Mesendoderm (in vitro differentiated cells): ENCODE measurements at regions not wholly inside any gene's neighbourhood (a gene's known extent, or its start where the extent isn't known, plus 50 kb on each side); places are given as distances from the start of the nearest gene placed in this dataset.

Experiments used
- DNase-seq: peaks from one replicate; pipeline ENCODE4 v3.0.0; 2013
- H2AK5ac ChIP-seq: 2 replicates; pipeline ENCODE4 v1.6.1; 2013; ENCODE audit warnings: low read length, inconsistent platforms
- H2BK120ac ChIP-seq: 2 replicates; pipeline ENCODE4 v1.6.1; 2013; ENCODE audit warnings: low read depth, mild to moderate bottlenecking, low read length, moderate library complexity, mixed read lengths
- H2BK15ac ChIP-seq: replicated peaks from 2 replicates; pipeline ENCODE4 v1.6.1; 2013; ENCODE audit warnings: low read depth, mild to moderate bottlenecking, moderate library complexity
- H2BK5ac ChIP-seq: 2 replicates; pipeline ENCODE4 v1.6.1; 2013; ENCODE audit warnings: low read length, inconsistent platforms
- H3K18ac ChIP-seq: 2 replicates; pipeline ENCODE4 v1.6.1; 2013; ENCODE audit warnings: mild to moderate bottlenecking, low read length, mixed read lengths
- H3K23ac ChIP-seq: one replicate; pipeline ENCODE4 v1.6.1; 2013; ENCODE audit warnings: low read length
- H3K27ac ChIP-seq: 2 replicates; pipeline ENCODE4 v1.5.1; 2013; ENCODE audit warnings: low read depth, mild to moderate bottlenecking, inconsistent platforms, low read length, moderate library complexity
- H3K27me3 ChIP-seq: 2 replicates; pipeline ENCODE4 v1.6.1; 2013; ENCODE audit warnings: low read length, control low read depth, mild to moderate bottlenecking, inconsistent platforms; ENCODE audit not compliant: insufficient read depth, poor library complexity
- H3K36me3 ChIP-seq: 2 replicates; pipeline ENCODE4 v1.6.1; 2013; ENCODE audit warnings: low read length, inconsistent platforms; ENCODE audit not compliant: control insufficient read depth, insufficient read depth
- H3K4ac ChIP-seq: one replicate; pipeline ENCODE4 v1.6.1; 2013; ENCODE audit warnings: low read depth, mild to moderate bottlenecking, low read length, moderate library complexity
- H3K4me1 ChIP-seq: 2 replicates; pipeline ENCODE4 v1.6.1; 2013; ENCODE audit warnings: low read depth, low read length, inconsistent platforms; ENCODE audit not compliant: control insufficient read depth
- H3K4me2 ChIP-seq: 2 replicates; pipeline ENCODE4 v1.6.1; 2013; ENCODE audit warnings: low read length
- H3K4me3 ChIP-seq: 2 replicates; pipeline ENCODE4 v1.5.1; 2013; ENCODE audit warnings: mild to moderate bottlenecking, low read length
- H3K56ac ChIP-seq: one replicate; pipeline ENCODE4 v1.6.1; 2013; ENCODE audit warnings: low read length
- H3K79me1 ChIP-seq: 2 replicates; pipeline ENCODE4 v1.6.1; 2013; ENCODE audit warnings: low read length, inconsistent platforms
- H3K79me2 ChIP-seq: 2 replicates; pipeline ENCODE4 v1.6.1; 2013; ENCODE audit warnings: mild to moderate bottlenecking, low read length; ENCODE audit not compliant: control insufficient read depth, insufficient read depth
- H3K9ac ChIP-seq: 2 replicates; pipeline ENCODE4 v1.6.1; 2013; ENCODE audit warnings: low read length, inconsistent platforms
- H4K5ac ChIP-seq: one replicate; pipeline ENCODE4 v1.6.1; 2013; ENCODE audit warnings: low read length
- H4K8ac ChIP-seq: one replicate; pipeline ENCODE4 v1.6.1; 2013; ENCODE audit warnings: low read depth, mild to moderate bottlenecking, control low read depth, low read length, moderate library complexity
- WGBS: extraction: QIAGEN DNeasy Blood & Tissue Kit; methylation state at CpG from one replicate; pipeline ENCODE4 v1.1.7; 2013; ENCODE audit warnings: low lambda C conversion rate, missing lambda C conversion rate; ENCODE audit not compliant: insufficient coverage; ENCODE audit errors: extremely low coverage; 5-methylcytosine and 5-hydroxymethylcytosine counted together

DNA sequence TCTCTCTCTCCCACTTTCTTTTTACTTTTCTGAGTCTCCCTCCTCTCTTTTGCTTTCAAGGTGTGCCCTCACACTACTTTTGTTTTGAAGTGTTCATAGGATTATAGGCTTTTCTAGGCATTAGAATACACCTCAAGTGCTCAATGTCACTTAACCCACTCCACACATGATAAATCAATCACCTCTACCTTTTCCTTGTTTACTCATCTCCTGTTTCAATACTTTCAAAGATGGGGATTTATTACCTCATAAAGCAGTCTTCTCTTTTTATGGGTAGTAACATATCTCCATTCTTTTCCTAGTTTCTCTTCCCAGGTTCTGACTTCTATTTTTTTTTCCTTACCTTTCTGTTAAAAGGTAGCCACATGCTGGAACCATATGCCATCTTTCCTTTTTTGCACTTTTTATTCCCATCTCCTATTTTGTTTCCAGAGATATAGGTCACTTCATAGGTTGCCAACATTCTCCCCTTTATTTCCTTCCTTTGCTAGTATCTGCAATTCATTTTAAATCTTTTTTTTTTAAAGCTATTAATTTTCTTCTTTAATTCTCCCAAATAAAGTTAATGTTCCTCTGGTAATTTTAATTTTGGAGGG lies 137.6 kb upstream of the SLC10A2 start:
- no peak overlapping the region for H3K4me3 ChIP-seq
- H3K23ac ChIP-seq = no peak overlapping the region
- H3K27me3 ChIP-seq = no peaks in the 10 kb centered on the region
- no peak overlapping the region for H4K5ac ChIP-seq
- H3K56ac ChIP-seq = no peak overlapping the region
- H3K9ac ChIP-seq = no peak overlapping the region
- no peak overlapping the region for H3K4ac ChIP-seq
- DNase-seq = no peak
- H3K18ac ChIP-seq = no peak overlapping the region
- no peak overlapping the region for H3K27ac ChIP-seq
- H2BK15ac ChIP-seq = no peak overlapping the region
- no peak overlapping the region for H2AK5ac ChIP-seq
- no peak overlapping the region for H4K8ac ChIP-seq
- no peaks in the 10 kb centered on the region for H3K4me1 ChIP-seq
- no peak overlapping the region for H3K4me2 ChIP-seq
- no peak overlapping the region for H2BK5ac ChIP-seq
- no peaks in the 10 kb centered on the region for H3K79me1 ChIP-seq
- H2BK120ac ChIP-seq = no peak overlapping the region
- no peaks in the 10 kb centered on the region for H3K36me3 ChIP-seq
- no peaks in the 10 kb centered on the region for H3K79me2 ChIP-seq

DNA sequence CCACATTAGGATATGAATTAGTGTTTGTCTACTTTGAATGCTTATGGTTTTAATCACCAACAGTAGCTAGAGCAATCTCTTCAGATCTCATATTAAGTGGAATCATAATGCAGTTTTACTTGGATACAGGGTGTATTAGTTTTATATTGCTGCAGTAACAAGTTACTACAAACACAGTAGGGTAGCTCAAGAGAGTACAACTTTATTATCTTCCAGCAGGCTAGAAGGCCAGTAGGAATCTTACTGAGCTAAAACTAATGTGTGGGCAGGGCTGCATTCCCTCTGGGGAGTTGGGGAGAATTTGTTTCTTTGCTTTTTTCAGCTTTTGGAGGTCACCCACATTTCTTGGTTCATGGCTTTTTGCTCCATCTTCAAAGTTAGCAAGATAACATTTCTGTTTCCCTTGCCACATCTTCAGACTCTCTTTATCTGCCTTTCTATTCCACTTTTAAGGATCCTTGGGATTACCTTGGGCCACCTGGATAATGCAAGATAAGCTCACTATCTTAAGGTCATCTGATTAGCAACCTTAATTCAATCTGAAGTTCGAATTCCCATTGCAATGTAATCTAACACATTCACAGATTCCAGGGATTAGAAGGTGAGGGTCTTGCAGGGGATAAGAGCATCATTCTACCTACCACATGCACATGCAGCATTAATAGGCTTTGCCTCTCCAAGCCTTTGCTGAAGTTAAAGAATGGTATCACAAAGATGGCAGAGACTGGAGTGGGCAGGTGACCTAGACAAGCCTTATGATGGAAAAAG lies 134.1 kb upstream of the SLC10A2 start:
- Histone ChIP-seq H3K27me3 (no peaks in the 10 kb centered on the region), H3K36me3 (no peaks in the 10 kb centered on the region), H3K27ac (no peak overlapping the region), H3K79me1 (no peaks in the 10 kb centered on the region), H3K4me1 (no peaks in the 10 kb centered on the region), H2BK5ac (no peak overlapping the region), H3K79me2 (no peaks in the 10 kb centered on the region), H3K4me2 (no peak overlapping the region), H3K18ac (no peak overlapping the region), H2AK5ac (no peak overlapping the region), H3K9ac (no peak overlapping the region), H3K4me3 (no peak overlapping the region), H2BK15ac (no peak overlapping the region), H3K23ac (no peak overlapping the region), H3K56ac (no peak overlapping the region), H2BK120ac (no peak overlapping the region), H4K8ac (no peak overlapping the region), H4K5ac (no peak overlapping the region), H3K4ac (no peak overlapping the region)
- no CpG with 5 or more reads among the region's 1 CpG for WGBS
- peak; percentile 90 for DNase-seq

DNA sequence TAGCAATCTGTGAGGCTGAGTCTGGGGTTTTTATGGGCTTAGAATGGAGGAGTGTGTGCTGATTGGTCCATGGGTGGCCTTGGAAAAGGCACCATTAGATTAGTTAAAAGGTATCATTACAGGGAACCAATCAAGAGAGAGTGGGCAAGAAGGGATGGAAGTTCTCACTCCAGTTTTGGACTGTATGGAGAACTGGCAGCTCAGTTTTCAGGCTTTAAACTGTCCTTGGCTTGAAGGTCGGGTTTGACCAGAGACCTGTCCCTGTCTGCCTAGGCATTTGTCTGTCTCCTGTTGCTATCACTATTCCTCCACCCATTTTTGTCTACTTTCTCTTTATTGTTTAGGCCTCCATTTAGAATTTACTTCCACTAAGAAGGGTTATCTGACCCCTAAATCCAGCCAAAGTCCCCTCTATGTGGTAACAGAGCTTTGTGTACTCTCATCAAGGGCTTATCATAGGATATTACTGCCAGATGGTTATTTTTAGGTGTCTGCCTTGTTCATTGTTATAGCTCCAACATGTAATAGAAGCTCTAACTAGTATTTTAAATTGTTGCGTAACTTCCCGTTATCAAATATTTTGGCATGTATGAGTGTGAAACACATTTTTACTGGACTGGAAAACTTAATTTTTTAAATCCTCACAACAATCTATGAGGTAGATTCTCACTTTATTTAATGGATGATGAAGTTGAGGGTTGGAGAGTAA lies 133.3 kb upstream of the SLC10A2 start:
- H3K56ac ChIP-seq = no peak overlapping the region
- H4K8ac ChIP-seq = no peak overlapping the region
- H4K5ac ChIP-seq = no peak overlapping the region
- no peak overlapping the region for H2BK5ac ChIP-seq
- no peaks in the 10 kb centered on the region for H3K79me2 ChIP-seq
- H3K4me2 ChIP-seq = no peak overlapping the region
- H3K27me3 ChIP-seq = no peaks in the 10 kb centered on the region
- H3K79me1 ChIP-seq = no peaks in the 10 kb centered on the region
- no peak overlapping the region for H3K9ac ChIP-seq
- H3K36me3 ChIP-seq = no peaks in the 10 kb centered on the region
- H2BK120ac ChIP-seq = no peak overlapping the region
- H3K18ac ChIP-seq = no peak overlapping the region
- DNase-seq = no peak
- H3K4me1 ChIP-seq = no peaks in the 10 kb centered on the region
- H2AK5ac ChIP-seq = no peak overlapping the region
- no CpG with 5 or more reads among the region's 3 CpGs for WGBS
- H3K27ac ChIP-seq = no peak overlapping the region
- no peak overlapping the region for H3K23ac ChIP-seq
- H2BK15ac ChIP-seq = no peak overlapping the region
- H3K4me3 ChIP-seq = no peak overlapping the region
- H3K4ac ChIP-seq = no peak overlapping the region

DNA sequence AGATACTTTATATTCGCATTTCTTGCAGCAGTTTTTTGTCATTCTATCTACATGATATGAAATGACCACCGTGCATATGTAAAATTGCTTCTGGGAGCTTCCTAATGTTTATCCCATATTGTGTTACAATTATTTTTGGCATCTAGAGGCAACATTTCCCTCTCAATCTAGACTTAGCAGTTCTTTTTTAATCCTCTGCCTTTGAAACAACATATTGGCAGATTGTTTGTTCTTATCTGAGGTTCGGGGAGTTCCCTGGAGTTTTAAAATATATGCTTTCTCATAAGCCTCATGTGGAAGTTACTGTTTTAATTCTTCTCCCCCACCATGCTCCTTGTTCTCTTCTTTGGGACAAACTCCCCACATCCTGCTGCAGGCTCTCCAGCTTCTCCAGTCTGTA lies 130.1 kb upstream of the SLC10A2 start:
- no peak overlapping the region for H4K8ac ChIP-seq
- DNase-seq = no peak
- no peaks in the 10 kb centered on the region for H3K79me1 ChIP-seq
- H2BK120ac ChIP-seq = no peak overlapping the region
- no peak overlapping the region for H2BK15ac ChIP-seq
- H3K4me1 ChIP-seq = no peaks in the 10 kb centered on the region
- no CpG with 5 or more reads among the region's 3 CpGs for WGBS
- H3K23ac ChIP-seq = no peak overlapping the region
- no peaks in the 10 kb centered on the region for H3K36me3 ChIP-seq
- H4K5ac ChIP-seq = no peak overlapping the region
- no peak overlapping the region for H2BK5ac ChIP-seq
- H3K27me3 ChIP-seq = no peaks in the 10 kb centered on the region
- no peak overlapping the region for H3K27ac ChIP-seq
- no peak overlapping the region for H3K56ac ChIP-seq
- no peak overlapping the region for H3K18ac ChIP-seq
- no peak overlapping the region for H3K4ac ChIP-seq
- no peak overlapping the region for H3K9ac ChIP-seq
- H3K4me3 ChIP-seq = no peak overlapping the region
- H2AK5ac ChIP-seq = no peak overlapping the region
- no peak overlapping the region for H3K4me2 ChIP-seq
- H3K79me2 ChIP-seq = no peaks in the 10 kb centered on the region

DNA sequence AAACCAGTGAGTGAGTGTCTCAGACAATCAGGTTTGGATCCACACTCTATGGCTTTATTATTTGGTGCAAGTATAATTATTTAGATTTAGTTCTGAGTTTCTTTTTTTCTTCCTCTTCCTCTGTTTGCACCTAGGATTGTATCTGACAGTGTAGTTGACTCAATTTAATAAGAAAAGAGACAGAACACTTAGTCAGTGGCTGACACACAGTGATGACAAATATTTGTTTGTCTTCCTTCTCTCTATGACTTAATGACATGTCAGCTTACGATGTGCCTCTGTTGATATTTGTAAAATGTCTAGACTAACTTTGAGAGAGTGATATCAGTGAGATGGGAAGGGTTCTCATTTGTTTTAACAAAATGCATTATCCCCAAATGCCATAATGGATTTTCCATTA lies 129.5 kb upstream of the SLC10A2 start:
- no peak overlapping the region for H4K5ac ChIP-seq
- H3K4ac ChIP-seq = no peak overlapping the region
- H3K56ac ChIP-seq = no peak overlapping the region
- H3K4me3 ChIP-seq = no peak overlapping the region
- H3K27ac ChIP-seq = no peak overlapping the region
- no peak overlapping the region for H4K8ac ChIP-seq
- no peak overlapping the region for H3K9ac ChIP-seq
- no peaks in the 10 kb centered on the region for H3K79me1 ChIP-seq
- no peak overlapping the region for H2BK5ac ChIP-seq
- no peak overlapping the region for H3K18ac ChIP-seq
- no peak overlapping the region for H3K23ac ChIP-seq
- no peak overlapping the region for H2BK15ac ChIP-seq
- no peaks in the 10 kb centered on the region for H3K27me3 ChIP-seq
- no peak overlapping the region for H3K4me2 ChIP-seq
- no peak for DNase-seq
- H3K79me2 ChIP-seq = no peaks in the 10 kb centered on the region
- H2AK5ac ChIP-seq = no peak overlapping the region
- WGBS = no CpG with 5 or more reads among the region's 1 CpG
- no peaks in the 10 kb centered on the region for H3K36me3 ChIP-seq
- H2BK120ac ChIP-seq = no peak overlapping the region
- H3K4me1 ChIP-seq = no peaks in the 10 kb centered on the region
